NCI-H2196 treated with DMSO at 0.1 percent for 48 hours (cell line): ENCODE measurements at regions not wholly inside any gene's neighbourhood (a gene's known extent, or its start where the extent isn't known, plus 50 kb on each side); places are given as distances from the start of the nearest gene placed in this dataset.

Experiments
- DNase-seq: peaks from one replicate; lab custom pipeline; 2025; ENCODE audit not compliant: unreplicated experiment; lab: John Stamatoyannopoulos, UW

DNA sequence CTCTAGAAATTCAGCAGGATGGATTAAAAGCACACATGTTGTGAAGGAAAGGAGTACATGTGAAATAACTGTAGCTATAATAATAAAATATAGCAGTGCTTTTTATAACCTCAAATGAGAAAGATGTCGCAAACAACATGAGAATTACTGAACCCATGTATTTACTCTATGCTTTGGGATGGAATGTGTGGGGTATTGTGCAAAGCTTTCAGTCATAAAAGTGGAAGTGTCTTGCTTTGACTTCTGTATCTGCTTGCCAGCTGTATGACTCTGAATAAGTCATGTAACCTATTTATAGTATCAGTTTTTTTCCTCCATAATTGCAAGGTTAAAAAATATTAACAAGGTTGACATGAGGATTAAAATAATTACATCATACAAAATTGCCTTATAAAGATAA, 519.3 kb upstream of the CADM2 start:
- DNase-seq: no peak

- no peak for DNase-seq
Measured at GRCh38 chr3:84440291-84440690, 518.5 kb upstream of the CADM2 start.

- no peak for DNase-seq
Measured at GRCh38 chr3:84442533-84442932, 516.3 kb upstream of the CADM2 start.

GRCh38 chr3:84444726-84445521, 513.9 kb upstream of the CADM2 start:
- DNase-seq: no peak

GRCh38 chr3:84487296-84487695, 471.5 kb upstream of the CADM2 start:
- no peak for DNase-seq

GRCh38 chr3:84504761-84505160, 454.0 kb upstream of the CADM2 start:
- DNase-seq: no peak

DNA sequence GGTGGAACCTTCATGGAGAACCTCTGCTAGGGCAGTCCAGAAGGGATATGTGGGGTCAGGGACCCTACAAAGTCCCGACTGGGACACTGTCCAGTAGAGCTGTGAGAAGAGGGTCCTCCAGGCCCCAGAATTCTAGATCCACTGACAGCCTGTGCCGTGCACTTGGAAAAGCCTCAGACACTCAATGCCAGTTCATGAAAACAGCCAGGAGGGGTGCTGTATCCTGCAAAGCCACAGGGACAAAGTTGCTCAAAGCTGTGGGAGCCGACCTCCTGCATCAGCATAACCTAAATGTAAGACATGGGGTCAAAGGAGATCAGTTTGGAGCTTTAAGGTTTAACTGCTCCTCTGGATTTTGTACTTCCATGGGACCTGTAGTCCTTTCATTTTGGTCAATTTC, 448.8 kb upstream of the CADM2 start:
- DNase-seq: no peak

GRCh38 chr3:84522893-84523292, 435.9 kb upstream of the CADM2 start:
- DNase-seq: no peak

DNA sequence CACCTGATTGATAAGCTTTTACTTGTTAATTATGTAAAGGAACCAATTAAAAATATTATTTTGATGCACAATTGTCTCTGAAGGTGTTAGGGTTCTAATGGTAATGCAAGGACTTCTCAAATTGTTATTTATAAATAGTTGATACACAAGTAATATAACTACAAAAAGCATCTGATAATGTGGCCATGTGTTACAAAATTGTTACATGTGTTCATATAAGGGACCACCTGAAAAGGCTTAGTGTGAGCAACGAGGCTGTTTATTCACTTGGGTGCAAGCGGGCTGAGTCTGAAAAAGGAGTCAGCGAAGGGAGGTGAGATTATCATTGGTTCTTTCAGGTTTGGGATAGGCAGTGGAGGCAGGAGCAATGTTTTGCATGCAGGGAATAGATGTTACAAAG, 421.9 kb upstream of the CADM2 start:
- DNase-seq: no peak

GRCh38 chr3:84538597-84538996, 420.2 kb upstream of the CADM2 start:
- DNase-seq: no peak

DNA sequence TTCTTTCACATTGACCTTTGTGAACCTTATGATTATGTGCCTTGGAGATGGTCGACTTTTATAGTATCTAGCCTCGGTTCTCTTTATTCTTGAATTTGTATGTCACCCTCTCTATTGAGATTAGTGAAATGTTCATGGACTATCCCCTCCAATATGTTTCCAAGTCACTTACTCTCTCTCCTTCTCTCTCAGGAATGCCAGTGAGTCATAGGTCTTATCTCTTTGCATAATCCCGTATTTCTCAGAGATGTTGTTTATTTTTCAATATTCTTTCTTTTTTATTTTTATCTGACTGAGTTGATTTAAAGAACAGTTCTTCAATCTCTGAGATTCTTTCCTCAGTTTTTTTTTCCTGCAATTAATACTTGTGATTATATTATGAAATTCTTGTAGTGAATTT, 411.6 kb upstream of the CADM2 start:
- DNase-seq: no peak

DNA sequence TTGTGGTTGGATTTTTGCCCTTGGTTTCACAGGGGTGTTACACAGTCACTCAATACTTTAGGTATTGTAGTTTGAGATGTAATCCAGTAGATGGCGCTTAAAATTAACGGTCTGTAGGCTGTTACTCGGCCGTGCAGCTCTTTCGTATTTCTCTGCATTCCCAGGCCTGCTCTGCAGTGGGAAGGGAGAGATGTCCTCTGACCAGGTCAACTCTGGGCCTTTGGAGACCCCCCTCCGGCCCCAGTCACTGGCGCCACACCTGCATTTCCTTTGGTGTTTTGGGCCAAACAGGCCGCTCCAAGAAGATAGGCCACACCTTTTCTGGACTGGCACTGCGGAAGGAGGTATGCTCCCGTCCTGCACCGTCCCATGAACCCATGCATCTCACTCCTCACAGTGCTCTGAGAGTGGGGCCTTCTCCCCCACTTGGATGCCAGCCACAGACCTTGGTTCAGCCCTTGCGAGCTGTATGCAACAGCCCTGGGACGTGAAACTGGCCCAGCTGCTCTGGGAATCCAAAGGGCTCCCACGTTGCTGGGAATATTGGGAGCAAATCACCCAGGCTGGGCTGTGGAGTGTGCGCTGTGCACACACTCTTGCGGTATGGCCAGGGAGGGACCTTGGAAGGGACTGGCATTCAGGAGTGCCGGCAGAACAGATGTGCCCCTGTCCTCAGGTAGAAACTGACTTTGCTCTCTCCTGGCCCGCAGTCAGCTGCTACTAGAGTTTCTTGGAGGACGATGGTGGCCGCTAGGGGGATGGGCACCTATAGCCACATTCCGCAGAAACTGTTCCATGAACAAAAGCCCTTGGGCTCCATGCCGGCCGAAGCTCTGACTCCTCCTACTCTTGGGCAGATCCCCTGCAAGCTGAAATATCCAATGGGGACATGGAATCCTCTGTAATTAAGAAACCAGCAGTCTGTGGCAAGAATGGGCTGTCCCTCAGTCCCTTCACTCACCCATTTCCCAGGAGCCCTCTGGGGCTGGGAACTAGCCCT, 410.5 kb upstream of the CADM2 start:
- DNase-seq: no peak

DNA sequence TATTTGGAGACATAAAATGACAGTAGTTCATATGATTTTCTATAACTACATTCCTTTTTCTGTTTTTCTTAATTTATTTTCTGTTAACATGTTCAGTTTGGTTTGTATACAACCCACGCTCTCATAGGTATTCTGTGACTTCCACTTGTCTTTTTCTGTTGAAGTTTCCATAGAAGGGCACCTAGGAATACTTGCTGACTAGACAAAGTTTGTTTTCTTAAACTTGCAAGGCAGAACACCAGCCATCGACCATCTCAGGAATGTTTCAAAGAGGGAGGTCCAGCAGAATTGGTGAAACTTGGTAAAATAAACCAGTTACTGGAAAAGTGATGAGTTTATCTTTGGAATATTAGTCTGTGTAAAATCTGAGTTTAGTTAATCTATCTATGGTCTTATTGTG, 403.2 kb upstream of the CADM2 start:
- no peak for DNase-seq

GRCh38 chr3:84566256-84566655, 392.5 kb upstream of the CADM2 start:
- no peak for DNase-seq

DNA sequence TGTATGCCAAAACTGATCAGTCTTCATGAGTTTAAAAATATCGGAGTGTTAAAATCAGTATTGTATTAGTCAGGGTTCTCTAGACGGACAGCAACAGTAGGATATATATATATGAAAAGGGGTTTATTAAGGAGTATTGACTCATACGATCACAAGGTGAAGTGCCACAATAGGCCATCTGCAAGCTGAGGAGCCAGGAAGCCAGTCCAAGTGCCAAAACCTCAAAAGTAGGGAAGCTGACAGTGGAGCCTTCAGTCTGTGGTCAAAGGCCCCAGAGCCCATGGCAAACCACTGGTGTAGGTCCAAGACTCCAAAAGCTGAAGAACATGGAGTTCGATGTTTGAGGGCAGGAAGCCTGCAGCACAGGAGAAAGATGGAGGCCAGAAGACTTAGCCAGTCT, 391.0 kb upstream of the CADM2 start:
- DNase-seq: no peak

DNA sequence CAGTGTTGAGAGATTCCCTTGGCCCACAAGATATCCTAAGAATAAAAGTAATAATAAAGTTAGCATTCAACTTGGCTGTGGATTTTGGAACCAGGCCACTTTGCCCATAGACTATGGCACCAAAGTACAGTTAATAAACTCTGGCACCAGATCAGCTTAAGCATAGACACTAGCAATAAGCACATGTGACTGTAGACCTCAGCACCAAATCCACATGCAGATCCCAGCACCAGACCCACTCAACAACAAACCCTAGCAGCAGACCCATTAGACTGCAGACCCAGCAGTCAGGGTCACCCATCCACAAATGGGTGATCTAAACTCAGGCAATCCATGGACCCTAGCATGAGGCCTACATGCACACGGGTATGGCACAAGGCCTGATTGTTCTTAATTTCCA, 384.8 kb upstream of the CADM2 start:
- no peak for DNase-seq

DNA sequence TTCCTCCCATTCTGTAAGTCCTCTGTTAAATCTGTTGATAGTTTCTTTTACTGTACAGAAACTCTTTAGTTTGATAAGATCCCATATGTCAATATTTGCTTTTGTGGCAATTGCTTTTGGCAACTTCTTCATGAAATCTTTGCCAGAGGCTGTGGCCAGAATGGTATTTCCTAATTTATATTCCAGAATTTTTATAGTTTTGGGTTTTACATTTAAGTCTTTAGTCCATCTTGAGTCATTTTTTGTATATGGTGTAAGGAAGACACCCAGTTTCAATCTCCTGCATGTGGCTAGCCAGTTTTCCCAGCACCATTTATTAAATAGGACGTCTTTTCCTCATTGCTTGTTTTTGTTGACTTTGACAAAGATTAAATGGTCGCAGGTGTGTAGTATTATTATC, 372.4 kb upstream of the CADM2 start:
- no peak for DNase-seq

- DNase-seq: no peak
Measured at GRCh38 chr3:84600703-84601225, 358.0 kb upstream of the CADM2 start.

GRCh38 chr3:84601303-84601702, 357.5 kb upstream of the CADM2 start:
- no peak for DNase-seq

- DNase-seq: no peak
Measured at GRCh38 chr3:84621823-84622222, 337.0 kb upstream of the CADM2 start.

- DNase-seq: no peak
Measured at GRCh38 chr3:84634668-84635067, 324.1 kb upstream of the CADM2 start.

DNA sequence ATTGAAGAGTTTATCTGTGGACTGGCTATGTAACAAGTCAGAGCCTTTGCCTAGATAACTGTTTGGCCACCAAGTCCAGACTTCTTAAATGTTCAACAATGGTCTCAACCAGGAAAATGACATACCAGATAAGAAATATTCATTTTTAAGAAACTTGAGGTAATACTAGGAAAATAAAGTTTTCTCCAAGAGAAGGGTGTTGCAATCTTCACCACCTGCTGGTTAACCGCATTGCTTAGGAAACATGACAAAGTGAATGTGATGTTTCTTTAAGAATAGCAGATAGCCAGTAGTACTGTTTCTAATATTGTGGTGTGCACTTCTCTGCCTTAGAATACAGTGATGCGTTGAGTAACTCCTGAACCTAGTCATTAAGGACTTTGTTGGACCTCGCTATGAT, 321.5 kb upstream of the CADM2 start:
- DNase-seq: no peak
